Prostate gland (tissue), 2 donors: ENCODE measurements at regions not wholly inside any gene's neighbourhood (a gene's known extent, or its start where the extent isn't known, plus 50 kb on each side); places are given as distances from the start of the nearest gene placed in this dataset.
"Not testable (repeated sequence)": the region's sequence is repeated elsewhere in the genome, so short reads cannot be mapped to it uniquely, and the experiment has no call there.

Source experiments
- POLR2A ChIP-seq: fragments of 450-650 bp; IDR thresholded peaks from one replicate; pipeline ENCODE4 v1.6.1; 2016; ENCODE audit warnings: antibody characterized with exemption, mild to moderate bottlenecking
- POLR2AphosphoS5 ChIP-seq: sonication (generic); formaldehyde crosslinking; IDR thresholded peaks from one replicate; pipeline ENCODE4 v1.6.1; 2017; ENCODE audit warnings: antibody characterized with exemption
- TF ChIP-seq, protein P1 (sequence below), 4 experiments: fragments of 200-600 bp in 2 of 4; fragments of 450-650 bp in 2 of 4; sonication (generic) in 2 of 4; IDR thresholded peaks; 1 replicate in 3 of 4; 2 replicates in 1 of 4; pipeline ENCODE4 v1.5.1; 2016 to 2019; ENCODE audit warnings: antibody characterized with exemption in 4 of 4, mild to moderate bottlenecking in 2 of 4, moderate library complexity in 2 of 4

DNA sequence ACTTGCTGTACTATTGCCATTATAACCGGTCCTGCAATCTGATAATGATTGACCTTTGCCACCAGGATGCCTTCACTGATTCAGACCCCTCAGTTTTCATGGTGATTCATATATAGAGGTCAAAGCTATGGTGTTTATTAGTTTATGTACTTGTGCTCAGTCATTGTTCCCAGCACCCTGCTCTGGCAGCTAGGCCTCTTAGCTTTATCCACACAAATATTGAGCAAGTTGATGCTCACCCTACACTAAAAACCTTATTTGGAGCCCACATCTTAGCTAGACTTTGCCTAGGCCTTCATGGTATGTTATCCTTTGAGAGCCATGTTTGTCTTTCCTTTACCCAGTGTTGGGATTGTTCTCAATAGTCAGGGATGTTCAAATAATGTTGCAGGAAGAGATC is 679.0 kb downstream of the SPATA31A6 start:
- TF ChIP-seq, protein P1, sequence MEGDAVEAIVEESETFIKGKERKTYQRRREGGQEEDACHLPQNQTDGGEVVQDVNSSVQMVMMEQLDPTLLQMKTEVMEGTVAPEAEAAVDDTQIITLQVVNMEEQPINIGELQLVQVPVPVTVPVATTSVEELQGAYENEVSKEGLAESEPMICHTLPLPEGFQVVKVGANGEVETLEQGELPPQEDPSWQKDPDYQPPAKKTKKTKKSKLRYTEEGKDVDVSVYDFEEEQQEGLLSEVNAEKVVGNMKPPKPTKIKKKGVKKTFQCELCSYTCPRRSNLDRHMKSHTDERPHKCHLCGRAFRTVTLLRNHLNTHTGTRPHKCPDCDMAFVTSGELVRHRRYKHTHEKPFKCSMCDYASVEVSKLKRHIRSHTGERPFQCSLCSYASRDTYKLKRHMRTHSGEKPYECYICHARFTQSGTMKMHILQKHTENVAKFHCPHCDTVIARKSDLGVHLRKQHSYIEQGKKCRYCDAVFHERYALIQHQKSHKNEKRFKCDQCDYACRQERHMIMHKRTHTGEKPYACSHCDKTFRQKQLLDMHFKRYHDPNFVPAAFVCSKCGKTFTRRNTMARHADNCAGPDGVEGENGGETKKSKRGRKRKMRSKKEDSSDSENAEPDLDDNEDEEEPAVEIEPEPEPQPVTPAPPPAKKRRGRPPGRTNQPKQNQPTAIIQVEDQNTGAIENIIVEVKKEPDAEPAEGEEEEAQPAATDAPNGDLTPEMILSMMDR (IDR thresholded peaks at IDR 0.05) = not testable (repeated sequence)
- not testable (repeated sequence) for TF ChIP-seq POLR2AphosphoS5, POLR2A
